HepG2 (cell line): ENCODE measurements at regions not wholly inside any gene's neighbourhood (a gene's known extent, or its start where the extent isn't known, plus 50 kb on each side); places are given as distances from the start of the nearest gene placed in this dataset.

Source experiments
- ATAC-seq: fragments of 200-7000 bp; cut with Tn5 transposase; 3 replicates; pipeline ENCODE4 v1.9.1; 2020; ENCODE audit warnings: mild to moderate bottlenecking, moderate library complexity
- BruUV-seq: library from RNA; stranded (reverse); fragments of 400-500 nt; replicated peaks from 2 replicates; lab custom pipeline; 2021; lab: Mats Ljungman, UMichigan
- CTCF ChIA-PET: fragments of 300-600 bp; formaldehyde crosslinking; extraction: SDS; loops from one replicate; lab custom pipeline; 2021; ENCODE audit warnings: low total read pairs, inconsistent platforms, low intra/inter-chr PET ratio; lab: Yijun Ruan, JAX
- POLR2A ChIA-PET: fragments of 350-600 bp; sonication (Branson Sonifier 250); formaldehyde crosslinking; loops from one replicate; lab custom pipeline; 2020; ENCODE audit warnings: antibody characterized with exemption, inconsistent platforms; lab: Yijun Ruan, JAX
- DNase-seq: peaks from one replicate; pipeline ENCODE4 v3.0.0-alpha.2; 2015; ENCODE audit warnings: low spot score
- FAIRE-seq: peaks from 3 replicates; lab custom pipeline; 2011; peaks lifted over from hg19 to GRCh38; lab: Jason Lieb, UNC
- H2AFZ ChIP-seq: one replicate; pipeline ENCODE4 v1.6.1; 2011; ENCODE audit warnings: low read length, inconsistent platforms
- H3K27ac ChIP-seq: fragments of 300-600 bp; 3 replicates; pipeline ENCODE4 v1.8.0; 2011; ENCODE audit warnings: mixed run types, mild to moderate bottlenecking, mixed read lengths, low read length, inconsistent platforms; ENCODE audit not compliant: insufficient read depth; ENCODE audit errors: extremely low read length
- H3K27me3 ChIP-seq, 2 experiments: fragments of 200-600 bp in 1 of 2; 2 replicates in 1 of 2; 3 replicates in 1 of 2; pipeline versions ENCODE4 v1.6.0 to v1.8.0; 2011; ENCODE audit warnings: low read length in 2 of 2, mild to moderate bottlenecking in 2 of 2, moderate library complexity in 2 of 2, inconsistent platforms in 1 of 2; ENCODE audit not compliant: insufficient read depth in 2 of 2, control insufficient read depth in 1 of 2
- H3K36me3 ChIP-seq, 2 experiments: fragments of 200-600 bp in 1 of 2; replicated peaks in 1 of 2; 2 replicates in 1 of 2; 3 replicates in 1 of 2; pipeline versions ENCODE4 v1.5.1 to v1.8.0; 2011; ENCODE audit warnings: low read length in 2 of 2, inconsistent platforms in 1 of 2; ENCODE audit not compliant: insufficient read depth in 2 of 2, control insufficient read depth in 1 of 2
- H3K4me1 ChIP-seq: 2 replicates; pipeline ENCODE4 v1.5.1; 2012; ENCODE audit warnings: low read length, inconsistent platforms; ENCODE audit not compliant: insufficient read depth
- H3K4me2 ChIP-seq: 2 replicates; pipeline ENCODE4 v1.6.0; 2011; ENCODE audit warnings: low read depth, low read length, inconsistent platforms
- H3K4me3 ChIP-seq, 3 experiments: fragments of 200-600 bp in 1 of 3; sonication (generic), shearing (Covaris generic) in 1 of 3; replicated peaks in 1 of 3; 2 replicates each; pipeline ENCODE4 v1.5.1; 2011 to 2016; ENCODE audit warnings: low read length in 3 of 3, inconsistent platforms in 2 of 3, low read depth in 2 of 3, mild to moderate bottlenecking in 2 of 3, control low read depth in 1 of 3, mixed read lengths in 1 of 3; ENCODE audit not compliant: insufficient read depth in 1 of 3
- H3K79me2 ChIP-seq: one replicate; pipeline ENCODE4 v1.6.1; 2011; ENCODE audit warnings: low read length, inconsistent platforms; ENCODE audit not compliant: insufficient read depth
- H3K9ac ChIP-seq: 2 replicates; pipeline ENCODE4 v1.6.0; 2011; ENCODE audit warnings: mild to moderate bottlenecking, low read depth, low read length, inconsistent platforms; ENCODE audit not compliant: insufficient read depth
- H3K9me3 ChIP-seq: 2 replicates; pipeline ENCODE4 v1.5.1; 2012; ENCODE audit warnings: mild to moderate bottlenecking, low read length
- H4K20me1 ChIP-seq: 2 replicates; pipeline ENCODE4 v1.6.0; 2011; ENCODE audit warnings: inconsistent platforms, mild to moderate bottlenecking, low read length, moderate library complexity; ENCODE audit not compliant: insufficient read depth
- GLMP ChIP-seq: sonication (generic); formaldehyde crosslinking; IDR thresholded peaks from 2 replicates; pipeline ENCODE4 v1.9.0; 2021; ENCODE audit warnings: missing genetic modification reagents, mild to moderate bottlenecking, borderline replicate concordance
- HMGA1 ChIP-seq: sonication (generic); formaldehyde crosslinking; conservative IDR thresholded peaks from 2 replicates; pipeline ENCODE4 v1.4.0; 2020; ENCODE audit warnings: missing genetic modification reagents
- MAFG ChIP-seq: sonication (generic); formaldehyde crosslinking; IDR thresholded peaks from 2 replicates; pipeline ENCODE4 v1.5.1; 2020; ENCODE audit warnings: mild to moderate bottlenecking, missing genetic modification reagents
- MAZ ChIP-seq, 2 experiments: sonication (generic) in 1 of 2; formaldehyde crosslinking in 1 of 2; IDR thresholded peaks; 2 replicates each; pipeline versions ENCODE4 v1.5.0 to v1.6.1; 2012 to 2020; ENCODE audit warnings: low read depth in 2 of 2, mild to moderate bottlenecking in 2 of 2, borderline replicate concordance in 1 of 2, improper control_type of control experiment in 1 of 2, low read length in 1 of 2, missing genetic modification reagents in 1 of 2, moderate library complexity in 1 of 2
- NFATC3 ChIP-seq: sonication (generic); formaldehyde crosslinking; IDR thresholded peaks from 2 replicates; pipeline ENCODE4 v1.5.1; 2020; ENCODE audit warnings: mild to moderate bottlenecking, missing genetic modification reagents
- NFYB ChIP-seq: sonication (generic); formaldehyde crosslinking; IDR thresholded peaks from 2 replicates; pipeline ENCODE4 v1.4.0; 2020; ENCODE audit warnings: missing genetic modification reagents
- NR3C1 ChIP-seq: sonication (generic); formaldehyde crosslinking; IDR thresholded peaks from 2 replicates; pipeline ENCODE4 v1.4.0; 2020; ENCODE audit warnings: missing genetic modification reagents
- PRPF4 ChIP-seq: fragments of 200-400 bp; formaldehyde crosslinking; IDR thresholded peaks from 2 replicates; pipeline ENCODE4 v1.6.1; 2016; ENCODE audit warnings: low read length, low read depth; ENCODE audit not compliant: poor library complexity, severe bottlenecking
- RERE ChIP-seq: IDR thresholded peaks from 2 replicates; pipeline ENCODE4 v1.6.1; 2016; ENCODE audit warnings: low read depth, missing genetic modification reagents, missing compliant biosample characterization
- ZIK1 ChIP-seq: sonication (generic); formaldehyde crosslinking; IDR thresholded peaks from 2 replicates; pipeline ENCODE4 v1.5.0; 2020; ENCODE audit warnings: mild to moderate bottlenecking, low read depth, missing genetic modification reagents, borderline replicate concordance
- ZNF263 ChIP-seq: sonication (generic); formaldehyde crosslinking; IDR thresholded peaks from 2 replicates; pipeline ENCODE4 v1.4.0; 2020; ENCODE audit warnings: missing genetic modification reagents
- ZNF615 ChIP-seq: sonication (generic); formaldehyde crosslinking; IDR thresholded peaks from 2 replicates; pipeline ENCODE4 v1.5.0; 2020; ENCODE audit warnings: mild to moderate bottlenecking, missing genetic modification reagents, borderline replicate concordance
- ZSCAN20 ChIP-seq: sonication (generic); formaldehyde crosslinking; IDR thresholded peaks from 2 replicates; pipeline ENCODE4 v1.4.0; 2020; ENCODE audit warnings: missing genetic modification reagents, mild to moderate bottlenecking, borderline replicate concordance
- ZSCAN29 ChIP-seq: sonication (generic); formaldehyde crosslinking; conservative IDR thresholded peaks from 2 replicates; pipeline ENCODE4 v1.4.0; 2020; ENCODE audit warnings: mild to moderate bottlenecking, missing genetic modification reagents
- WGBS: methylation state at CpG from one replicate; pipeline ENCODE4 v1.1.6; 2017; ENCODE audit warnings: low lambda C conversion rate; 5-methylcytosine and 5-hydroxymethylcytosine counted together
- in situ Hi-C: cut with HindIII; loops from 2 replicates; pipeline ENCODE4 v1.10.0; 2017; ENCODE audit warnings: low pct_unique_long_range_greater_than_20kb; ENCODE audit not compliant: extremely low pct_ligation_motif_present
- intact Hi-C: fragments of 100-400 bp; cut with micrococcal nuclease; formaldehyde crosslinking; loops from one replicate; pipeline ENCODE4 v1.10.0; 2022; ENCODE audit not compliant: unreplicated experiment

GRCh38 chr12:91965781-91966180 lies 179.9 kb downstream of the BTG1 start:
- intact Hi-C loops = no loop called here
- CTCF ChIA-PET = no interaction called here
- Histone ChIP-seq H4K20me1 (no peaks in the 10 kb centered on the region), H3K4me3 (no peak overlapping the region), H3K27ac (no peak overlapping the region), H3K9me3 (no peaks in the 10 kb centered on the region), H3K79me2 (no peaks in the 10 kb centered on the region), H3K27me3 (no peaks in the 10 kb centered on the region), H3K4me1 (no peaks in the 10 kb centered on the region), H3K4me2 (no peak overlapping the region), H3K36me3 (no peaks in the 10 kb centered on the region), H3K9ac (no peak overlapping the region), H2AFZ (no peak overlapping the region)
- DNase-seq = no peak
- POLR2A ChIA-PET = no interaction called here
- 0% methylated on average over 1 of the region's 1 CpG for WGBS
- no peak for ATAC-seq
- no peak for FAIRE-seq
- in situ Hi-C loops = no loop called here
- no TSS peak for BruUV-seq
- TF ChIP-seq MAZ (IDR thresholded peaks at IDR 0.05; ENCODE audit: borderline replicate concordance, low read depth, low read length) = no peak
- no peak for TF ChIP-seq MAZ (CRISPR knock-in tag; IDR thresholded peaks at IDR 0.05; ENCODE audit: low read depth)
- TF ChIP-seq NFATC3 = no peak
- no peak for TF ChIP-seq ZIK1 (CRISPR knock-in tag)
- no peak for TF ChIP-seq MAFG (CRISPR knock-in tag)
- no peak for TF ChIP-seq ZSCAN20 (CRISPR knock-in tag)
- no peak for TF ChIP-seq RERE
- no peak for TF ChIP-seq NR3C1
- TF ChIP-seq NFYB (CRISPR knock-in tag) = no peak
- TF ChIP-seq HMGA1 (CRISPR knock-in tag) = no peak
- TF ChIP-seq ZNF263 (CRISPR knock-in tag) = no peak
- no peak for TF ChIP-seq ZNF615 (CRISPR knock-in tag)
- TF ChIP-seq PRPF4 = no peak
- TF ChIP-seq GLMP (CRISPR knock-in tag) = no peak
- no peak for TF ChIP-seq ZSCAN29 (CRISPR knock-in tag)
- TF ChIP-seq, all 625 proteins: peak for 0
